Astrocyte of the spinal cord (primary cell): ENCODE measurements at regions not wholly inside any gene's neighbourhood (a gene's known extent, or its start where the extent isn't known, plus 50 kb on each side); places are given as distances from the start of the nearest gene placed in this dataset.
"Not testable (repeated sequence)": the region's sequence is repeated elsewhere in the genome, so short reads cannot be mapped to it uniquely, and the experiment has no call there.

Source experiments
- DNase-seq: peaks from one replicate; pipeline ENCODE4 v3.0.0; 2011; ENCODE audit warnings: low read depth, low spot score
- H3K4me3 ChIP-seq: 2 replicates; pipeline ENCODE4 v1.5.1; 2011; ENCODE audit warnings: low read depth, mild to moderate bottlenecking, low read length, moderate library complexity
- in situ Hi-C: cut with HindIII; loops from 2 replicates; pipeline ENCODE4 v1.10.0; 2017; ENCODE audit warnings: low sequenced_read_pairs
- TF ChIP-seq, protein P1 (sequence below): IDR thresholded peaks from 2 replicates; pipeline ENCODE4 v1.5.1; 2012; ENCODE audit warnings: low read depth, mild to moderate bottlenecking, low read length, inconsistent platforms

DNA sequence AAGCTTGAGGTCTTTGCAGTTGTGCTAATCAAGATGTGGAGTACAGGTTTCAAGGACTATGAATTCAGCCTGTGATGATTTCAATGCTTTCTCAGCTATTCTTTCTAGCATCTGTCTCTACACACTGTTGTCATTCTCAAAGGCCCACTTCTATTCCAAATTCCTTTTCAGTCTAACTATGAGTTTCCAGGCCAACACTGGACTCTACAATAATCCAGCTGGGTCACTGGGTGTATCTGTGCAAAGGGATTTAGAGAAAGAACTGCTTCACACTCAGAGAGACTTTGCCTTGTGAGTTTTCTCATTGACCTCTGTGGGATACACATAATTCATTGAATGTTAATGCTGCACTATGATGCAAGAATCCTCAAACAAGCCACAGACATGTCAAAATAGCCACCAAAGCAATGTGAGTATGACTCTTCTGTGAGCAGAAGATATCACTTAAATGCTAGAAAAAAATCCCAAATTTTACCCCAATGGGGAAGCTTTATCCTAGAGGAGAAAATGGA lies 171.8 kb upstream of the CLNK start:
- in situ Hi-C loops, result no loop called here

DNA sequence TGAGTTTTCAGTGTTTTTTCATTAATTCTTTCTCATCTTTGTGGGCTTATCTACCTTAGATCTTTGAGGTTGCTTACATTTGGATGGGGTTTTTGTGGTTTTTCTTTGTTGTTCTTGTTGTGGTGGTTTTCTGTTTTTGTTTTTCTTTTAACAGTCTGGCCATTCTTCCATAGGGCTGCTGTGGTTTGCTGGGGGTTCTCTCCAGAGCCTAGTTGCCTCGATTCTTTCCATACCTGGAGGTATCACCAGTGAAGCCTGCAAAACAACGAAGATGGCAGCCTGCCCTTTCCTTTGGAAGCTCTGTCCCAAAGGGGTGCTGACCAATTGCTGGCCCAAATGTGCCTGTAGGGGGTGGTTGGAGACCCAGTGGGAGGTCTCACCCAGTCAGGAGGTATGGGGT lies 168.6 kb upstream of the CLNK start:
- in situ Hi-C loops, result no loop called here
- no peak overlapping the region for H3K4me3 ChIP-seq
- TF ChIP-seq, protein P1, sequence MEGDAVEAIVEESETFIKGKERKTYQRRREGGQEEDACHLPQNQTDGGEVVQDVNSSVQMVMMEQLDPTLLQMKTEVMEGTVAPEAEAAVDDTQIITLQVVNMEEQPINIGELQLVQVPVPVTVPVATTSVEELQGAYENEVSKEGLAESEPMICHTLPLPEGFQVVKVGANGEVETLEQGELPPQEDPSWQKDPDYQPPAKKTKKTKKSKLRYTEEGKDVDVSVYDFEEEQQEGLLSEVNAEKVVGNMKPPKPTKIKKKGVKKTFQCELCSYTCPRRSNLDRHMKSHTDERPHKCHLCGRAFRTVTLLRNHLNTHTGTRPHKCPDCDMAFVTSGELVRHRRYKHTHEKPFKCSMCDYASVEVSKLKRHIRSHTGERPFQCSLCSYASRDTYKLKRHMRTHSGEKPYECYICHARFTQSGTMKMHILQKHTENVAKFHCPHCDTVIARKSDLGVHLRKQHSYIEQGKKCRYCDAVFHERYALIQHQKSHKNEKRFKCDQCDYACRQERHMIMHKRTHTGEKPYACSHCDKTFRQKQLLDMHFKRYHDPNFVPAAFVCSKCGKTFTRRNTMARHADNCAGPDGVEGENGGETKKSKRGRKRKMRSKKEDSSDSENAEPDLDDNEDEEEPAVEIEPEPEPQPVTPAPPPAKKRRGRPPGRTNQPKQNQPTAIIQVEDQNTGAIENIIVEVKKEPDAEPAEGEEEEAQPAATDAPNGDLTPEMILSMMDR, result no peak
- DNase-seq, result no peak

More for the DNA sequence above, 171.8 kb upstream of the CLNK start:
- no peak overlapping the region for H3K4me3 ChIP-seq
- TF ChIP-seq, protein P1, result no peak
- DNase-seq, result no peak

DNA sequence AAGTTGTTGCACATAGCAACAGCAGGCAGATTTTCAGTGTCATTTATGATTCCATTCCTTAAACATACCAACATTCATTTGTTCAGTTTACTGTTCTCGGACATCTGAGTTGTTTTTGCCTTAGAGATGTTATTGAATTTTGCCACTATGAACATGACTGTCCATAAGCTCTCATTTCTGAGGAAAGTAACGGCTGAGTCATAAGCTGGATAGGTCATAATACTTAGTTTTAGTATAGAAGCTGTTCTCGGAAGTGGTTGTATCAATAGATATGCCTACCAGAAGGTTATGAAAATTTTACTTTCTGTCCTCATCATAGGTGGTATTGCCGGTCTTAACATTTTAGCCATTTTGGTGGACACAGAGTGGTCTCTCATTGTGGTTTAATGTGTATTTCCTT lies 157.1 kb upstream of the CLNK start:
- in situ Hi-C loops, result no loop called here
- H3K4me3 ChIP-seq, result no peak overlapping the region
- TF ChIP-seq, protein P1, result no peak
- no peak for DNase-seq

DNA sequence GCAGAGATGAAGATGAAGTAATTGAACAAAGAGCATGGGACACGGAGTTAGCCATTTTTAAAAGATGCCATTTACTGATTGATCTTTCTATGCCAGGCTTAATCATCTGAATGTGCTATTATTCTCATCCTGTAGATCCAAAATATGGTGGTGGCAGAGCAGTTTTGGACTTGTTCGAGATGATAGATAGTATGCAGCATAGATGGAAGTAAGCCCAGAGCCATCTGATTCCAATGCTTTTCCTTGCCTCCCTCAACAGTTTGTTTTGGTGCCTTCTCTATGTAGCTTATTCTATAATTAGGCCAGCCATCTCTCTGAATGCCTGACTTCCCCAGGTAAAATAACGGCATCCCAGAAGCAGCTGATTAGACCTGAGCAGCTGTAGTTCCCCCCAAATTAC lies 152.6 kb upstream of the CLNK start:
- no peak for DNase-seq
- H3K4me3 ChIP-seq, result no peak overlapping the region
- TF ChIP-seq, protein P1, result no peak
- in situ Hi-C loops, result no loop called here

DNA sequence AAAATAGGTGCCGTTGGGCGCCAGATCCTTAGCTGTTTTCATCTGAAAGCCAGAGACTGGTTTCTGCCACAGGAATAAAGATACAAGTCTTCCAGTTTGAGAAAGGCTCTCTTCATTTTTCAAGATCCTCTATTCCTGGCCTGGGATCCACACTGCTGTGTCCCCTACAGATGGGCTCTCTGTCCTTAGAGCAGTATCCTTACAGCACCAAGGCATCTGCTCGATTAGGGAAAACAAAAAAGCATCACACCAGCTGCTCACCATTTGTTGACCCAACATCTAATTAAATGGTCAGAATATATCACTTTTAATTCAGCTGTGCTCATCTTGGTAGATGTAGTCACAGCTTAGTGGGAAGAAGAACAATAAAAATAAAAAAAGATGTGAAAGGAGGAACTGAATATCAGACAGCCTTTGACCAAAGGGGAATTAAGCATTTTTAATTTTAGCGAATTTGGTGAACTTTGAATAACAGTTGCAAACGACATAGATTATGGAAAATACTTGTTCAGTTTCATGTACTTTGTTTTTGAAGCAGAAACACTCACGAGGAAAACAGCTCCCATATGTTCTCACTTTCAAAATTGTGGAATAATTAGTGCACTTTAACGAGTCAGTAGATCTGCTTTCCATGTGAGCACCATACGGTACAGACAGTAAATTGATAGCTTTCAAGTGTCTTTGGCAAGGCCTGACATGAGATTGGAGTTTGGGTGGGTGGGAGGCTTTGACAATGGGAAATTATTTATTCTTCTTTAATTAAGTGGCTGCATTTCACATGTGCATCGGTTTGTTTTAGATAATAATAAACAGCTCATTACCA lies 148.4 kb upstream of the CLNK start:
- TF ChIP-seq, protein P1, result no peak
- in situ Hi-C loops, result no loop called here
- DNase-seq, result no peak

DNA sequence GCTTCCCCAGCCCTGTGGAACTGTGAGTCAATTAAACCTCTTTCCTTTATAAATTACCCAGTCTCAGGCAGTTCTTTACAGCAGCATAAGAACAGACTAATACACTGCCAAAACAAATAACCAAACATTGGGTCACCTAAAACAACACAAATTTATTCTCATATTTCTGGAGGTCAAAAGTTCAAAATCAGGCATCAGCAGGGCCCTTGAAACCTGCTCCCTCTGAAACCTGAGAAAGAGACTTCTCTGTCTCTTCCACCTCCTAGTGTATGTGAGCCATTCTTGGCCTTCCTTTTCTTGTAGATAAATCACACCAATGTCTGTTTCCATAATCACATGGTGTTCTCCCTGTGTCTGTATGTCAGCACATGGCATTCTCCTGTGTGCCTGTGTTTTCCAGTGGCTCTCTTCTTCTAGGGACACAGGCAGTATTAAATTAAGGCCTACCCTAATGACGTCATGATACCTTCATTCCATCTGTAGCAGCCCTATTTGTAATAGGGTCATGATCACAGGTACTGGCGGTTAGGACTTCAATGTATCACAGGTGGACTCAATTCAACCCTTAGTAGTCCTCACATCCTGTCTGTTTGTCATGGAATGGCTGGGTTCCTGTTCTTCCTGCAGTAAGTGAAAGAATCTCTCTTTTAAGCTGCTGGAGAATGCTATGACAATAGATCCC lies 147.3 kb upstream of the CLNK start:
- no peak overlapping the region for H3K4me3 ChIP-seq
- in situ Hi-C loops, result no loop called here
- TF ChIP-seq, protein P1, result no peak
- DNase-seq, result peak; percentile 5

More for the DNA sequence above, 148.4 kb upstream of the CLNK start:
- no peak overlapping the region for H3K4me3 ChIP-seq

DNA sequence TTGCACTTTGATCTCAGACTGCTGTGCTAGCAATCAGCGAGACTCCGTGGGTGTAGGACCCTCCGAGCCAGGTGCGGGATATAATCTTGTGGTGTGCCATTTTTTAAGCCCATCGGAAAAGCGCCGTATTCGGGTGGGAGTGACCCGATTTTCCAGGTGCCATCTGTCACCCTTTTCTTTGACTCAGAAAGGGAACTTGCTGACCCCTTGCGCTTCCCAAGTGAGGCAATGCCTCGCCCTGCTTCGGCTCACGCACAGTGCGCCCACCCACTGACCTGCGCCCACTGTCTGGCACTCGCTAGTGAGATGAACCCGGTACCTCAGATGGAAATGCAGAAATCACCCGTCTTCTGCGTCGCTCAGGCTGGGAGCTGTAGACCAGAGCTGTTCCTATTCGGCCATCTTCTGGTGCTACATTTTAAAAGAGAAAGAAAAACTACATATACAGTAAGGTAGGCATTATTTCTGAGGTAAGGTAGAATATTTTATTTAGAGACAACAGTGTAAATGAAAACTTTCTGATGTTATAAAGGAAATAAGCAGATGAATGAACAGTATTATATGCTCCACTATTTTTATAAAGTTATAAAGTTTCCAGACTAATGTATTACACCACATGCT lies 144.5 kb upstream of the CLNK start:
- DNase-seq, H3K4me3 ChIP-seq, in situ Hi-C loops: not testable (repeated sequence)
